ENCODE measurements at regions not wholly inside any gene's neighbourhood (a gene's known extent, or its start where the extent isn't known, plus 50 kb on each side); places are given as distances from the start of the nearest gene placed in this dataset.

DNA sequence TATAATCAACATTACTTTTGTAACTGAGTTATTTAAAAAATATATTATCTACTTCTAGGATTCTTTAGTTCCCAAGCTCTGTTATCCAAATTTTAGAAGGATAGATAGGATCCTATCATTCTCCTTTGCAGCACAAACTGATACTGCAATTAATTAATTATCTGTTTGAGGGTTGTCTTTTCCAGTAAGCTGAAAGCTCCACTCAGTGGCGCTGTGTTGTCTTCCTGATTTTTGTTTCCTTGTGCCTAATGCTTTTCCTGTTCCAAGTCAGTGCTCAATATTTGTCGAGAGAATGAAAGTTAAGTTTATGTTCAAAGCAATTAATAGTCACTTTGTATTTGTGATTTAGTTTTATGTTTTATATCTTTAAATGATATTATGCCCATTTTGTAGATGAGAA lies 107.4 kb upstream of the ANK2 start:
- no peak for DNase-seq (ENCODE audit: low read depth)
- no peak overlapping the region for H3K4me3 ChIP-seq (ENCODE audit: low read depth, low read length)
- no peaks in the 10 kb centered on the region for H3K27me3 ChIP-seq (ENCODE audit: control insufficient read depth, insufficient read depth, low read length)
- H3K36me3 ChIP-seq (ENCODE audit: control insufficient read depth, insufficient read depth, low read length): no peaks in the 10 kb centered on the region
- TF ChIP-seq, protein P1, sequence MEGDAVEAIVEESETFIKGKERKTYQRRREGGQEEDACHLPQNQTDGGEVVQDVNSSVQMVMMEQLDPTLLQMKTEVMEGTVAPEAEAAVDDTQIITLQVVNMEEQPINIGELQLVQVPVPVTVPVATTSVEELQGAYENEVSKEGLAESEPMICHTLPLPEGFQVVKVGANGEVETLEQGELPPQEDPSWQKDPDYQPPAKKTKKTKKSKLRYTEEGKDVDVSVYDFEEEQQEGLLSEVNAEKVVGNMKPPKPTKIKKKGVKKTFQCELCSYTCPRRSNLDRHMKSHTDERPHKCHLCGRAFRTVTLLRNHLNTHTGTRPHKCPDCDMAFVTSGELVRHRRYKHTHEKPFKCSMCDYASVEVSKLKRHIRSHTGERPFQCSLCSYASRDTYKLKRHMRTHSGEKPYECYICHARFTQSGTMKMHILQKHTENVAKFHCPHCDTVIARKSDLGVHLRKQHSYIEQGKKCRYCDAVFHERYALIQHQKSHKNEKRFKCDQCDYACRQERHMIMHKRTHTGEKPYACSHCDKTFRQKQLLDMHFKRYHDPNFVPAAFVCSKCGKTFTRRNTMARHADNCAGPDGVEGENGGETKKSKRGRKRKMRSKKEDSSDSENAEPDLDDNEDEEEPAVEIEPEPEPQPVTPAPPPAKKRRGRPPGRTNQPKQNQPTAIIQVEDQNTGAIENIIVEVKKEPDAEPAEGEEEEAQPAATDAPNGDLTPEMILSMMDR (IDR thresholded peaks at IDR 0.05; ENCODE audit: insufficient read depth, low read length, poor library complexity, severe bottlenecking): no peak

DNA sequence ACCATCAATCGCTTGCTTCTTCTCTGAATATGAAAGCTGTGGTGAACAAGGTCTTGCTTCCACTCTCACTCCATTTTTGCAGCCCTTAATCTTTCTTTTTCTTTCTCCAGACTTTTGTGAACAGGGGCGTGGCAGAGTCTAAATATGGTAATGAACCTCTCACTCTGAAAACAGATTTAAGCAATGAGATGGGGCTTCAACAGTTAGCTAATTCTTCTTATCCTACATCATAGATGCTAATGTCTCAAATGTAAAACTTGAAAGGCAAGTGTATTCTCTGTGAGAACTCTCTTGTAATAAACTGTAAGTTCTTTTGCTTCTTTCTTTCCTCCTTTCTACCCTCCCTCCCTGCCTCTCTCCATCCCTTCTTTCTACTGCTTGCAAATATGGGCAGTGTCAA lies 106.5 kb upstream of the ANK2 start:
- TF ChIP-seq, protein P1 (IDR thresholded peaks at IDR 0.05; ENCODE audit: insufficient read depth, low read length, poor library complexity, severe bottlenecking): no peak
- H3K27me3 ChIP-seq (ENCODE audit: control insufficient read depth, insufficient read depth, low read length): no peaks in the 10 kb centered on the region
- no peak for DNase-seq (ENCODE audit: low read depth)
- H3K36me3 ChIP-seq (ENCODE audit: control insufficient read depth, insufficient read depth, low read length): no peaks in the 10 kb centered on the region
- no peak overlapping the region for H3K4me3 ChIP-seq (ENCODE audit: low read depth, low read length)

DNA sequence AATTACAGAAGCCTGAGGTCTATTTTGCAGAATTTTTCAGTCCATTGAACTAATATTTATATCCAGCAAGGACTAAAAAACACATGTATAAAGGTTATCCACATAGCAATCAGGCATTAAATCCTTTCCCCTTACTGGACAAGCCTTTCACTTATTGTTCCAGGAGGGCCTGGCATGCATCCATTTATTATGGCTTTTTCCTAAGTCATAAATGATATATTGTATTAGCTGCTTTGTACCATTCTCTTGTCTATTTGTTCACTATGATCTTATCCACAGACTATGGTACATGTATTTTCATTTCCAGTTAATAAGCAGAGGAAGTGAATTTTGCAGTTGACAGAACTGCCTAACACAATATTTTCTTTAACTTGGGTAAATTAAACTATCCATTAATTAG lies 105.4 kb upstream of the ANK2 start:
- Histone ChIP-seq H3K4me3 (ENCODE audit: low read depth, low read length) (no peak overlapping the region), H3K36me3 (ENCODE audit: control insufficient read depth, insufficient read depth, low read length) (no peaks in the 10 kb centered on the region), H3K27me3 (ENCODE audit: control insufficient read depth, insufficient read depth, low read length) (no peaks in the 10 kb centered on the region)
- DNase-seq (ENCODE audit: low read depth): no peak
- TF ChIP-seq, protein P1 (IDR thresholded peaks at IDR 0.05; ENCODE audit: insufficient read depth, low read length, poor library complexity, severe bottlenecking): no peak

DNA sequence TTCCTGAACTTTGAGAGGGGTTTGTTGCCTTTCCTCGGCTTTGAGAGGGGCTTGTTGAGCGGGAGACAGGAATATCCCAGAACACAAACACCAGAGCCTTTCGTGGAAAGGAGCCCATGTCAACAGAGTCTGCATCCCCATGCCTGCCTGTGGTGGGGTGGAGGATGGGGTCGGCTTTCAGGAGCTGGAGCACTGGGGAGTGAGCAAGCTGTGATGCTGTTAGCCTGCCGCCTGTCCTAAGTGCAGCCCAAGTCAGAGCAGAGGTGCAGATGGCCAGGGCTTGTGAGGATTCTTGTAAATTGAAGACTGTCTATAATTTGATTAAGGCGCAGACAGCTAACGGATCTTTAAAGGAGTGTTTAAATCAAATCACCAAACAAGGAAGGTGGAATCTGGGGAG lies 103.3 kb upstream of the ANK2 start:
- no peak overlapping the region for H3K4me3 ChIP-seq (ENCODE audit: low read depth, low read length)
- H3K36me3 ChIP-seq (ENCODE audit: control insufficient read depth, insufficient read depth, low read length): no peaks in the 10 kb centered on the region
- TF ChIP-seq, protein P1 (IDR thresholded peaks at IDR 0.05; ENCODE audit: insufficient read depth, low read length, poor library complexity, severe bottlenecking): no peak
- DNase-seq (ENCODE audit: low read depth): no peak
- no peaks in the 10 kb centered on the region for H3K27me3 ChIP-seq (ENCODE audit: control insufficient read depth, insufficient read depth, low read length)

DNA sequence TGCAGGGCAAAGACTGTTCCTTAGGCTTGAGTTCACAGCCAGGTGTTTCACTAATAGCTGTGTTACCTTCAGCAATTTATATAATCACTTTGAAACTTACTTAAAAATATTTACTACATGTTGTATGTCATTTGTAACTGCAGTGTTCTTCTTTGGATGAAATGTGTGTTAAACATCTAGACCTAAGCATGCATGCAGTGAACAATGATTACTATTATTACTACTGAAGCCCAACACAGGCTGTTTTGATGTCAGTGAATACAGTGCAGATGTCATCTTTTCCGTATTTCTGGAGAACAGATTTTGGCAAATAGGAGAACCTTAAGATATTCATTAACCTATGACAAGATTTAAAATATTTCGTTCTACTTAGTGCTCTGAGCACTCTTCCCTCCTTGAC lies 101.8 kb upstream of the ANK2 start:
- no peak for DNase-seq (ENCODE audit: low read depth)
- TF ChIP-seq, protein P1 (IDR thresholded peaks at IDR 0.05; ENCODE audit: insufficient read depth, low read length, poor library complexity, severe bottlenecking): no peak
- H3K4me3 ChIP-seq (ENCODE audit: low read depth, low read length): no peak overlapping the region
- no peaks in the 10 kb centered on the region for H3K27me3 ChIP-seq (ENCODE audit: control insufficient read depth, insufficient read depth, low read length)
- no peaks in the 10 kb centered on the region for H3K36me3 ChIP-seq (ENCODE audit: control insufficient read depth, insufficient read depth, low read length)

Data from kidney epithelial cell (primary cell).